Activated CD4-positive, alpha-beta T cell treated with anti-CD3 and anti-CD28 coated beads, Interleukin-2, amount 50 U/mL, for 16 hours (primary cell): ENCODE measurements at regions not wholly inside any gene's neighbourhood (a gene's known extent, or its start where the extent isn't known, plus 50 kb on each side); places are given as distances from the start of the nearest gene placed in this dataset.
A peak's percentile ranks its signal among the peaks of the same experiment; 100 is the strongest.
"Not testable (repeated sequence)": the region's sequence is repeated elsewhere in the genome, so short reads cannot be mapped to it uniquely, and the experiment has no call there.

ENCODE experiments used
- DNase-seq: peaks from one replicate; pipeline ENCODE4 v3.0.0-alpha.2; 2020

- DNase-seq: no peak
These were observed 313.6 kb downstream of the TBC1D32 start for GRCh38 chr6:121020656-121021055.

- no peak for DNase-seq
These were observed 325.7 kb downstream of the TBC1D32 start for GRCh38 chr6:121008553-121008952.

- no peak for DNase-seq
These were observed 328.3 kb downstream of the TBC1D32 start for GRCh38 chr6:121006024-121006423.

DNA sequence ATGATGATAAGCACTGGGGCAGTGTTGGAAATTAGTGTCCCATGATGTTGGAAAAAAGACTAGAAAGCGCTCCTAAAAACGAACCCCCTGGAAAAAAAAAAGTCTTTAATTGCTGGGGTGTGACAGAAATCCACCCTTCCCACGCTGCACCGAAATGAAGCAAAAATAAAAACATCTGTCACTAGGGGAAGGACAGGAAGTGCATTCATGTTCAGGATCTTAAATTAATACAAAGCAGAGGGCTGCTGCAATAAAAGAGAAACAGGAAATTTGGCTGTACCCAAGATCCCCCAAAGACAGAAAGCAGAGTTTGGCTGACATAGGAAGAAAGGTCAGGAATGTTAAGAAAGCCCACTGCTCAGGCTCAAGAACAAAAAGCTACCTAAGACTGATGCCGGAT is 333.9 kb downstream of the TBC1D32 start:
- no peak for DNase-seq

GRCh38 chr6:120996340-120996739 is 337.9 kb downstream of the TBC1D32 start:
- no peak for DNase-seq

DNA sequence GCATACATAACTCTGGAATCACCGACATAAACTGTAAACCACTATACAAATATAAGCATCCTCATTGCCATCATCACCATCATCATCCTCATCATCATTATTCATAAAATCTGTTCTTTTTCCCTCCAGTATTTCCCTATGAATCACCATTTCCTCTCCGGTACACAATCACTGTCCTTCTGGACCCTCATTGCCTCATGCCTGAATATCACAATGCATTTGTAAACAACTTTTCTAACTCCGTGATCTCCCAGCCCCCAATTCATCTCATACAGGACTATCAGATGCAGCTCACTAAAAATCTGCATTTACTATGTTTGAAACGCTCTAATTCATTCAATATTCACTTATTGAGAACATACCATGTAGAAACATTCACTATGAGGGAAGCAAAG is 339.7 kb downstream of the TBC1D32 start:
- no peak for DNase-seq

DNA sequence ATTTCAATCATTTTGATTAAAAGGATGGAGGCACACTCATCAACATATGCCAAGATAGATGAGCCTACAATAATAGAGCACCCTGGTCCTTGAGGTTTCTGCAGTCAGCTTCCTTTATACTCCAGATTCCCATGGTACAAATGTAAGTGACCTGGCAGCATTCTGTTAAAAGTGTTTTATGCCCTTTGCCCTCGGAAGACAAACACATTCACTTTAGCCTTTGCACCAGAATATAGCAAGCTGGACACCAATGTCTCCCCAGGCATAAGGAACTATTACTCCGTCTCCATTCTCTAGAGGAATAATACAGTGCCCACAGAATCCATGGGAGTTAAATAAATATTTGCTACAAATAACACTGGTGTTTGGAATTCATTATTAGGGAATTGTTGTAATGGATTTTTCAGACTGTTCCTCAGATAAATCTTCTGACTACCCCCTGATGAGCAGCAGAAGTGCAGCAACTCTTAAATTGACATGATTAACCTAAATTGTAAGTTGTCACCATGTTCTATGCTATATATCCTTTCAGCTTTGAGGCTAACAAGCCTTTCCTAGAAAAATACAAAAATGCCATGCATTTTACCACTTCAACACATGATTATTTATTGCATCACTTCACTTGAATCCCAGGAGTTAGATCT is 340.2 kb downstream of the TBC1D32 start:
- DNase-seq: no peak

DNA sequence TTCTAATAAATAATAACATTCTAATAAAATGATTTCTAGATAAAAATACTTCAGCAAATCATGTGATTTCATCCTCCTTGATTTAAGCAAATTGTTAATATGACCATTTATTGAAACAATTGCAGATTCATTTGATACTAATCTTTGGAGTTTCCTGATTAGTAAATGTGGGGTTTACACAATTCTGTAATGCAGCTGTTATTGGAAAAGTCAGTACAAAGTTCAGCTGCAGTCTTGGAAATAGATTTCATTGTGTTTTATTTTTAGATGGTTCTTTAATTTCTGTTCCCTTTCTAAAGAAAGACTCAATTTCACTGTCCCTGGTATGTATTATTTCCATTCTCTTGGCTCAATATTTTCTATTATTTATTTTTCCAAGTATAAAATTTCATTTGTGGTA is 342.0 kb downstream of the TBC1D32 start:
- no peak for DNase-seq

- DNase-seq: no peak
These were observed 343.4 kb downstream of the TBC1D32 start for GRCh38 chr6:120990866-120991265.

- no peak for DNase-seq
These were observed 352.4 kb downstream of the TBC1D32 start for GRCh38 chr6:120981835-120982234.

GRCh38 chr6:120966321-120966720 is 368.0 kb downstream of the TBC1D32 start:
- DNase-seq: no peak

GRCh38 chr6:120965814-120966213 is 368.5 kb downstream of the TBC1D32 start:
- peak; percentile 18 for DNase-seq

DNA sequence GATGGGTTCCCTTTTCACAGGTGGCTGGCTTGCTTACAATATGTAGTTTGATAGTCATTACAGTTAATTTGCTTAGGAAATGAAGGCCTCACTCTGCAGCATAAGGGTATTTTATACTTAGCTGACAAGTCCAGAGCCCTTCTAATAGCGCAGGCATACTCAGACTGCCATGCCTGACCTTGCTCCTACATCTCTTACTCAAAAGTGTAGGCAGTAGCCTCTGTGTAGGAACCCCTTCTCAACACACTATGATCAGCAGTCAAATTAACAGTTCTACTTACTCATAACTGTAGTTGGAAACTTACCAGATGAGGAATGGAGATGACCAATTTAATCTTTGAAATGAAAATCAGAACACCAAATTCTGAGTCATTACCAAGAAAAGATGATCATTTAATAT is 373.5 kb downstream of the TBC1D32 start:
- DNase-seq: peak; percentile 3

DNA sequence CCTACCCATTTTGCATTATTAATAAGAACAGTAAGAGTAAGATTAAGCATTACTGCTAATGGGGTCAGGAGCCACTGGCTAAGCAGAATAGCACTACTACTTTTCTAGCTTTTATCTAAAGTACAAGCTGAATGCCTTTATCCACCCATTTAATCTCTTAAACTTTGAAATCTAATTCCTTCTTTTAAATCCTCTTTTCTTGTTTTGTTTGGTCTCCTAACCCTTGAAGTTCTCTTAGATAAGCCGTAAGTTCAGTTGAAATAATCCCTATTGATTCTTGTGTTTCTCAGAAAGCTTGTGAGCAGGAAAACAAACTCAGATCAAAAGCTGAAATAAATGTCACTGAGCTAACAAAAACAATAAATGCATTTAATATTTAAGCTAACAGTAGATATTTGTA is 380.2 kb downstream of the TBC1D32 start:
- DNase-seq: no peak

DNA sequence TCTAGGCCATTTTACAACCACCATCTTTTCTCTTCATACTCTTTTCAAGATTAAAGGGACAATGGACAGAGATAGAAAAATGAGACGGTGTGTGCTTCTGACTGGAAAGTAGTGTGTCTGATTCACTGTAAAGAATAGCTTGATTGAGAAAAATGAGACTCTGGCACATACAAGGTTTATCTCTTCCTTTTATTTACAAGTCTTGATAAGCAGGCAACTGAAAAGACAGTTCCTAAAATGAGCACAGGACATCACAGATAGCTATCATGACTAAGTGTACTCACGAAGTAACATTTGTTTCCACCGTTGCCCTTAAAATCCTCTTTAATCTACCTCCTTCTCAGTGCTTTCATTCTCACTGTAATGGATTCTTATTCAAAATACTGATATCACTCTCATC is 383.0 kb downstream of the TBC1D32 start:
- DNase-seq: no peak

DNA sequence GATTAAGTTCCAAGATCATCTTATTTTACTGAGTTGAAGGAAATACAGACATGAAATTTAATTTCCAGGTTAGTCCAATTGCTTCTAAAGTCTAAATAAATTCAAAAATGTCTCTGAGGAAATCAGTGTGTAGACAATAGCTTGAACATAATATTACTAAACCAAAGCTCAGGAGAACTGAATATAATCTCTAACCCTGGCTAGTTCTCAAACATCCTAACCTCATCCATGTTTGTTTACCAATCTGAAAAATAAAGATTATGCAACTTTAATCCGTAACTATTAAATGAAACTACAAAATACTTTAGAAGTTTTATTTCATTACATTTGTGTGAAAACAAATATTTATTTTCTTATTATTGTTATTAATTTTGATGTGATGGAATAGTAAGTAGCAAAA is 387.2 kb downstream of the TBC1D32 start:
- no peak for DNase-seq

DNA sequence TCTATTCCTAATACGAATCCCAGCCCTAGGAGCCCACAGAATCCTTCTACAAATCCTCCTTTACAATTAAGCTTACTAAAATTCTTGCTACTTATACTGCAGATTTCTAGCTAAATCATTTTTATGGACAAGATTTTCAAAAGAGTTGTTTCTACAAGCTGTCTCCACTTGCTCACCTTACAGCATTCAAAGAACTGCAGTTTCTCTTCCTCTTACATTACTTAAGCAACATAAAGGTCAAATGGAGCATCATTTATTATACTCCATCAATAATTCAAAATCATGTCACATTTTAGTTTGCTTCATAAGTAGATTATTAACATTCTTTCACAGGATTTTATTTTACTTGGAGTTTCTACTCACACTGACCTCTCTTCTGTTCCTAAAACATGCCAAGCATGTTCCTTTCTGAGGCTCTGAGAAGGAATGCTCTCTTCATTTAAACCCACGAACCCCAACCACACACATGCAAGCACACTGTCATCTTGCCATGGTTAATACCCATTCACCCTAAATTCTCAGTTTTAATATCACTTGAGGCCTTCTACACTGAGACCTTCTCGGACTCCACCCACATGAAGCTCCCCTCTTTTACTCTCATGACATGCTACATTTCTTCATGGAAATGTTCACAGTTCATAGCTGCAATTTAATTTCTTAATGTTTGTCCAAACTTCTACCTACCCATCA is 388.2 kb downstream of the TBC1D32 start:
- no peak for DNase-seq

DNA sequence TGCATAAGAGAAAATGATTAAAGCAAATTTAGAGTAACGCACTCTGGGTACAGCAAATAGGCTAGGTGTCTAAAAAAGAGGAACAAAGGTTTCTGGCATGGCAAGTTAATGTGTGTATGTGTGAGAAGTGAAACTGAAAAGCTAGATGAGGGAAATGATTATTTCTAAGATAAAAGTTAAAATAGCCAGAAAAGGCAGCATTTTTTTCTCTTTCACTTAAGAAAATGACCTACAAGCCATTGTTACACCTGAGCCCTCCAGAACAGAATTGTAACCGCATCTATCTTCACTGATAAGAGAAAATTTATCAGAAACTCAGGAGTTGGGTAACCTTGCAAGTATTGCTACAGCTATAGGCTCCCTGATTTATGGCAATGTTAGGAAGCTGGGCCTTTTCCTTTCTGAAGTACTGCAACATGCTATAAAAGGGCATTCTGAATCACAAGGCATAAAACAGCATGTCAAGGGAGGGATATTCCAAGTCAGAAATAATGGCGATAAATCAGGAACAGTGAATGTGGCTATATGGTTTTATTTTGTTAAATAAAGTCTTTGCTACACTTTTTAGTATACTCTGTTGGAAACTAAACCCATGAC is 395.3 kb downstream of the TBC1D32 start:
- no peak for DNase-seq

DNA sequence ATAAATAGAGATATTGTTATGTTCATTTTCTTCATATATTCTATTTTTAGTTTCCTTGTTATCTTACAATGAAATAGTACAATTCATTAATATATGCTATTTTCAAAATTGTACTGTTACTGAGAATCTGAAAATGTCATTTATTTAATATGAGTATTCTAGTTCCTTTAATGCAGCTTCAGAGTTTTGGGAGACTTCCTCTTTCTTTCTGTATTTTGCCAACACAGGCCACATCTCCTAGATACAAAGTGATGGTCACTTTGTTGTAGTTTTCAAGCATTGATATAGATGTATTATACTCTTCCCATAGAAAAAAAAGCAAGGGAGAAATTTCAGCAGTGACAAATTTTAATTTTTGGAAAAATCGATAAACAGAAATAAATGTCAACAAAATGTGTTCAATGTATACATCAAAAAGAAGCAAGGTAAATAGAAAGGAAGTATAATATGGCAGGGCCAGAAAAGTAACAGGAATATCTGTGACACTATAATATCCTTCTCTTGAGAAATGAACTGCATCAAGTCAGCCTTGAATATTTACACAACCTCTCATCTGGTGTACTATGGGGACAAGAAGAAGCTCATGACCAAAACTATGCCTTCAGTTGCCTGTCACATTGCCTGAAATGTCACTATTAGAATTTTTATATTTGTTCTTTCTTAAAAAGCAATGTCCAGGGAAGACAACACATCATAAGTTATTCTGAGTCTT is 396.0 kb downstream of the TBC1D32 start:
- DNase-seq: no peak

GRCh38 chr6:120935908-120936307 is 398.4 kb downstream of the TBC1D32 start:
- no peak for DNase-seq

DNA sequence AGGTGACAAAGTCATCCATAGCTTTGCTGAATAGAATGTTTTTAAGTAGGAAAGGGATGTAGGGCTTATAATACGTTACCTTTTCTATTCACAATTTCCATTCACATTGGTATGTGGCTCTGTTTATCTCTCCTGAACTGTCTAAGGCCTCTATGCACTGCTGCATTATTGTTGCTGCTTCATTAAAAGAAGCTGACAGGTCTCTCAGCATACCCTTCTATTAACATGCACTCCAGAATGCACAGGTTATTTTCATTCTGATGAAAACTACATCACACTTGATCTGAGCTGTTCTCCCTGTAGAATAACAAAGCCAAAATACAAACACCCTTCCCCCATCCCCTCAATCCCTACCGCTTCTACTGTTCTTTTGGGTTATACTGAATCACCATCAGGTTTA is 399.3 kb downstream of the TBC1D32 start:
- DNase-seq: no peak

DNA sequence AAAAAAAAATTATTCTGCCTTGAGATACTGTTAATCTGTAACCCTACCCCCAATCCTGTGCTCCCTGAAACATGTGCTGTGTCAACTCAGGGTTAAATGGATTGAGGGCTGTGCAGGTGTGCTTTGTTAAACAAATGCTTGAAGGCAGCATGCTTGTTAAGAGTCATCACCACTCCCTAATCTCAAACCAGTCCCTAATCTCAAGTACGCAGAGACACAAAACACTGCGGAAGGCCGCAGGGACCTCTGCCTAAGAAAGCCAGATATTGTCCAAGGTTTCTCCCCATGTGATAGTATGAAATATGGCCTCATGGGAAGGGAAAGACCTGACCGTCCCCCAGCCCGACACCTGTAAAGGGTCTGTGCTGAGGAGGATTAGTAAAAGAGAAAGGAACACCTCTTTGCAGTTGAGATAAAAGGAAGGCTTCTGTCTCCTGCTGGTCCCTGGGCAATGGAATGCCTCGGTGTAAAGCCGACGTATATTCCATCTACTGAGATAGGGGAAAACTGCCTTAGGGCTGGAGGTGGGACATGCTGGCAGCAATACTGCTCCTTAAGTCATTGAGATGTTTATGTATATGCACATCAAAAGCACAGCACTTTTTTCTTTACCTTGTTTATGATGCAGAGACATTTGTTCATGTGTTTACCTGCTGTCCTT is 402.6 kb downstream of the TBC1D32 start:
- DNase-seq: not testable (repeated sequence)

DNA sequence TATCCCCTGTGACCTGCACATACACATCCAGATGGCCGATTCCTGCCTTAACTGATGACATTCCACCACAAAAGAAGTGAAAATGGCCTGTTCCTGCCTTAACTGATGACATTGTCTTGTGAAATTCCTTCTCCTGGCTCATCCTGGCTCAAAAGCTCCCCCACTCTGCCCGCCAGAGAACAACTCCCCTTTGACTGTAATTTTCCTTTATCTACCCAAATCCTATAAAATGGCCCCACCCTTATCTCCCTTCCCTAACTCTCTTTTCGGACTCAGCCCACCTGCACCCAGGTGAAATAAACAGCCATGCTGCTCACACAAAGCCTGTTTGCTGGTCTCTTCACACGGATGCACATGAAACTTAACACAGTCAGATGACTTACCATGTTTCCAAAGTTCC is 403.8 kb downstream of the TBC1D32 start:
- DNase-seq: not testable (repeated sequence)
